GM12878 (cell line): ENCODE measurements at regions not wholly inside any gene's neighbourhood (a gene's known extent, or its start where the extent isn't known, plus 50 kb on each side); places are given as distances from the start of the nearest gene placed in this dataset.

ENCODE experiments used
- CHD2 ChIP-seq: IDR thresholded peaks from 2 replicates; pipeline ENCODE4 v1.6.1; 2011; ENCODE audit warnings: low read depth, low read length, improper control_type of control experiment, borderline replicate concordance
- EP300 ChIP-seq, 2 experiments: fragments of 150-350 bp in 1 of 2; IDR thresholded peaks; 2 replicates each; pipeline ENCODE4 v1.6.1; 2011 to 2012; ENCODE audit warnings: low read depth in 2 of 2, low read length in 2 of 2, borderline replicate concordance in 1 of 2, improper control_type of control experiment in 1 of 2, inconsistent platforms in 1 of 2; ENCODE audit not compliant: control insufficient read depth in 1 of 2
- POLR2A ChIP-seq: IDR thresholded peaks from 2 replicates; pipeline ENCODE4 v1.6.1; 2011; ENCODE audit warnings: low read depth, mild to moderate bottlenecking, low read length
- POLR2AphosphoS5 ChIP-seq: IDR thresholded peaks from 2 replicates; pipeline ENCODE4 v1.6.1; 2011; ENCODE audit warnings: mild to moderate bottlenecking, low read length, inconsistent platforms
- SRF ChIP-seq, 2 experiments: IDR thresholded peaks; 2 replicates each; pipeline ENCODE4 v1.6.1; 2011; ENCODE audit warnings: low read depth in 2 of 2, low read length in 2 of 2, mild to moderate bottlenecking in 1 of 2, moderate library complexity in 1 of 2
- TF ChIP-seq, protein P1 (sequence below): IDR thresholded peaks from 2 replicates; pipeline ENCODE4 v1.6.1; 2011; ENCODE audit warnings: low read depth, low read length, improper control_type of control experiment, borderline replicate concordance
- TF ChIP-seq, protein P2 (sequence below), 3 experiments: IDR thresholded peaks in 2 of 3; conservative IDR thresholded peaks in 1 of 3; 2 replicates each; pipeline ENCODE4 v1.5.1; 2011; ENCODE audit warnings: low read depth in 3 of 3, low read length in 3 of 3, mild to moderate bottlenecking in 3 of 3, control low read depth in 2 of 3, moderate library complexity in 2 of 3, inconsistent platforms in 1 of 3, mixed read lengths in 1 of 3; ENCODE audit not compliant: control insufficient read depth in 2 of 3, insufficient read depth in 1 of 3; ENCODE audit errors: extremely low read depth in 1 of 3
- TF ChIP-seq, protein P3 (sequence below): fragments of 450-650 bp; IDR thresholded peaks from 2 replicates; pipeline ENCODE4 v1.6.1; 2018; ENCODE audit warnings: borderline replicate concordance, mild to moderate bottlenecking; ENCODE audit not compliant: partially characterized antibody
- TF ChIP-seq, protein P4 (sequence below): IDR thresholded peaks from 2 replicates; pipeline ENCODE4 v1.6.1; 2012; ENCODE audit warnings: low read depth, low read length, improper control_type of control experiment

DNA sequence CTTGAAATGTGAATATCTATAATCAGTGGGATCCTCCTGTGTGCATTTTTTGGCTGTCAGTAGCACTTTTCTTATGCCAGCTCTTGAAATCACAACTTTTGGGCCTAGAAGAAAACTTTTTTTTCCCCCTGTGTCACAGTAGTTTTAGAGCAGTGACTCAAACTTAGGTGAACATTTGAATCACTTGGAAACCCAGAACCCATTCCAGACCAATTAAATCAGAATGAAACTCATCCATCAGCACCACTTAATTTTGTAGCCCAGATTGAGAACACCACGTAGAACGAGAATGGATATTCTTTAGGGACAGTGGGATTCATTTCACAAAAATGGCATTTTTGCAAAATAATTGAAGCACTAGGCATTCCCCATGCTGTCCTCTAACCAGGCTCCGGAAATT is 224.8 kb upstream of the NANOGP8 start:
- TF ChIP-seq, protein P1, sequence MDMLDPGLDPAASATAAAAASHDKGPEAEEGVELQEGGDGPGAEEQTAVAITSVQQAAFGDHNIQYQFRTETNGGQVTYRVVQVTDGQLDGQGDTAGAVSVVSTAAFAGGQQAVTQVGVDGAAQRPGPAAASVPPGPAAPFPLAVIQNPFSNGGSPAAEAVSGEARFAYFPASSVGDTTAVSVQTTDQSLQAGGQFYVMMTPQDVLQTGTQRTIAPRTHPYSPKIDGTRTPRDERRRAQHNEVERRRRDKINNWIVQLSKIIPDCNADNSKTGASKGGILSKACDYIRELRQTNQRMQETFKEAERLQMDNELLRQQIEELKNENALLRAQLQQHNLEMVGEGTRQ: no peak
- TF ChIP-seq, protein P2, sequence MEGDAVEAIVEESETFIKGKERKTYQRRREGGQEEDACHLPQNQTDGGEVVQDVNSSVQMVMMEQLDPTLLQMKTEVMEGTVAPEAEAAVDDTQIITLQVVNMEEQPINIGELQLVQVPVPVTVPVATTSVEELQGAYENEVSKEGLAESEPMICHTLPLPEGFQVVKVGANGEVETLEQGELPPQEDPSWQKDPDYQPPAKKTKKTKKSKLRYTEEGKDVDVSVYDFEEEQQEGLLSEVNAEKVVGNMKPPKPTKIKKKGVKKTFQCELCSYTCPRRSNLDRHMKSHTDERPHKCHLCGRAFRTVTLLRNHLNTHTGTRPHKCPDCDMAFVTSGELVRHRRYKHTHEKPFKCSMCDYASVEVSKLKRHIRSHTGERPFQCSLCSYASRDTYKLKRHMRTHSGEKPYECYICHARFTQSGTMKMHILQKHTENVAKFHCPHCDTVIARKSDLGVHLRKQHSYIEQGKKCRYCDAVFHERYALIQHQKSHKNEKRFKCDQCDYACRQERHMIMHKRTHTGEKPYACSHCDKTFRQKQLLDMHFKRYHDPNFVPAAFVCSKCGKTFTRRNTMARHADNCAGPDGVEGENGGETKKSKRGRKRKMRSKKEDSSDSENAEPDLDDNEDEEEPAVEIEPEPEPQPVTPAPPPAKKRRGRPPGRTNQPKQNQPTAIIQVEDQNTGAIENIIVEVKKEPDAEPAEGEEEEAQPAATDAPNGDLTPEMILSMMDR (IDR thresholded peaks at IDR 0.05 in 2 of 3, conservative IDR thresholded peaks at IDR 0.05 in 1 of 3; ENCODE audit: control insufficient read depth in 2 of 3, extremely low read depth in 1 of 3, insufficient read depth in 1 of 3, low read depth in 3 of 3, low read length in 3 of 3): no peak
- TF ChIP-seq POLR2A: no peak
- TF ChIP-seq, protein P3, sequence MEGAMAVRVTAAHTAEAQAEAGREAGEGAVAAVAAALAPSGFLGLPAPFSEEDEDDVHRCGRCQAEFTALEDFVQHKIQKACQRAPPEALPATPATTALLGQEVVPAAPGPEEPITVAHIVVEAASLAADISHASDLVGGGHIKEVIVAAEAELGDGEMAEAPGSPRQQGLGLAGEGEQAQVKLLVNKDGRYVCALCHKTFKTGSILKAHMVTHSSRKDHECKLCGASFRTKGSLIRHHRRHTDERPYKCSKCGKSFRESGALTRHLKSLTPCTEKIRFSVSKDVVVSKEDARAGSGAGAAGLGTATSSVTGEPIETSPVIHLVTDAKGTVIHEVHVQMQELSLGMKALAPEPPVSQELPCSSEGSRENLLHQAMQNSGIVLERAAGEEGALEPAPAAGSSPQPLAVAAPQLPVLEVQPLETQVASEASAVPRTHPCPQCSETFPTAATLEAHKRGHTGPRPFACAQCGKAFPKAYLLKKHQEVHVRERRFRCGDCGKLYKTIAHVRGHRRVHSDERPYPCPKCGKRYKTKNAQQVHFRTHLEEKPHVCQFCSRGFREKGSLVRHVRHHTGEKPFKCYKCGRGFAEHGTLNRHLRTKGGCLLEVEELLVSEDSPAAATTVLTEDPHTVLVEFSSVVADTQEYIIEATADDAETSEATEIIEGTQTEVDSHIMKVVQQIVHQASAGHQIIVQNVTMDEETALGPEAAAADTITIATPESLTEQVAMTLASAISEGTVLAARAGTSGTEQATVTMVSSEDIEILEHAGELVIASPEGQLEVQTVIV: no peak
- TF ChIP-seq CHD2: no peak
- TF ChIP-seq, protein P4, sequence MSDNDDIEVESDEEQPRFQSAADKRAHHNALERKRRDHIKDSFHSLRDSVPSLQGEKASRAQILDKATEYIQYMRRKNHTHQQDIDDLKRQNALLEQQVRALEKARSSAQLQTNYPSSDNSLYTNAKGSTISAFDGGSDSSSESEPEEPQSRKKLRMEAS: no peak
- no peak for TF ChIP-seq EP300 (IDR thresholded peaks at IDR 0.05; ENCODE audit: borderline replicate concordance in 1 of 2, control insufficient read depth in 1 of 2, low read depth in 2 of 2, low read length in 2 of 2)
- TF ChIP-seq POLR2AphosphoS5: no peak
- TF ChIP-seq SRF (IDR thresholded peaks at IDR 0.05; ENCODE audit: low read depth in 2 of 2, low read length in 2 of 2): no peak
